SK-N-SH treated with all-trans-retinoic acid at 6 μM for 48 hours (cell line): ENCODE measurements at regions not wholly inside any gene's neighbourhood (a gene's known extent, or its start where the extent isn't known, plus 50 kb on each side); places are given as distances from the start of the nearest gene placed in this dataset.
"Not testable (repeated sequence)": the region's sequence is repeated elsewhere in the genome, so short reads cannot be mapped to it uniquely, and the experiment has no call there.

Experiments
- ESRRG ChIP-seq: fragments of 250-450 bp; sonication (Bioruptor Pico); IDR thresholded peaks from 2 replicates; pipeline ENCODE4 v1.6.1; 2021; ENCODE audit warnings: mild to moderate bottlenecking
- PPARA ChIP-seq: fragments of 250-450 bp; sonication (Bioruptor Pico); IDR thresholded peaks from 2 replicates; pipeline ENCODE4 v1.5.0; 2020; ENCODE audit warnings: mild to moderate bottlenecking, borderline replicate concordance
- ZFP30 ChIP-seq: fragments of 450-650 bp; formaldehyde crosslinking; IDR thresholded peaks from 2 replicates; pipeline ENCODE4 v1.5.0; 2022; ENCODE audit warnings: mild to moderate bottlenecking, moderate library complexity
- ZNF565 ChIP-seq: fragments of 450-650 bp; formaldehyde crosslinking; conservative IDR thresholded peaks from 2 replicates; pipeline ENCODE4 v1.5.0; 2020; ENCODE audit warnings: low read depth, mild to moderate bottlenecking, moderate library complexity
- ZNF8 ChIP-seq: fragments of 450-650 bp; formaldehyde crosslinking; IDR thresholded peaks from 2 replicates; pipeline ENCODE4 v1.5.0; 2020; ENCODE audit warnings: mild to moderate bottlenecking, moderate library complexity
- TF ChIP-seq, protein P1 (sequence below): fragments of 250-450 bp; sonication (Bioruptor Pico); IDR thresholded peaks from 2 replicates; pipeline ENCODE4 v1.5.1; 2020; ENCODE audit warnings: low read depth, mild to moderate bottlenecking, moderate library complexity
- TF ChIP-seq, protein P2 (sequence below): fragments of 250-450 bp; sonication (Bioruptor Pico); IDR thresholded peaks from 2 replicates; pipeline ENCODE4 v1.5.1; 2021; ENCODE audit warnings: mild to moderate bottlenecking, moderate library complexity
- TF ChIP-seq, protein P3 (sequence below): fragments of 250-450 bp; sonication (Bioruptor Pico); IDR thresholded peaks from 2 replicates; pipeline ENCODE4 v1.8.0; 2020; ENCODE audit warnings: mild to moderate bottlenecking, moderate library complexity, borderline replicate concordance

DNA sequence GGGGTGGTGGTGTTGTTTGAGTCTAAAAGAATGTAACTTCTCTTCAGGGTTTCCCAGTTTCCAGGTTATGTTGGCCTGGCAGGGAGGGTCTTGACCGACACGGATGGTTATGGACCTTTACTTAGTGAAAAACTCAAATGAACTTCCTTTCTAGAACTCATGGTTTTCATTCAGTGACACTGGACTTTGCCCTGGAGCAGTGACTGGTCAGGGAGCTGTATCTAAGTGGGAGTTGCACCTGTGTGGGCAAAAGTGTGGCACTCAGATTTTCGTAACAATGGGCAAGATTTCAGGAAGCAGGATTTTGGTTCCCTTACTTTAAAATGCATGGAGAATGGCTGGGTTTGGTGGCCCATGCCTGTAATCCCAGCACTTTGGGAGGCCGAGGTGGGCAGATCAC, 67.8 kb downstream of the SRGAP2 start:
- TF ChIP-seq, protein P1, sequence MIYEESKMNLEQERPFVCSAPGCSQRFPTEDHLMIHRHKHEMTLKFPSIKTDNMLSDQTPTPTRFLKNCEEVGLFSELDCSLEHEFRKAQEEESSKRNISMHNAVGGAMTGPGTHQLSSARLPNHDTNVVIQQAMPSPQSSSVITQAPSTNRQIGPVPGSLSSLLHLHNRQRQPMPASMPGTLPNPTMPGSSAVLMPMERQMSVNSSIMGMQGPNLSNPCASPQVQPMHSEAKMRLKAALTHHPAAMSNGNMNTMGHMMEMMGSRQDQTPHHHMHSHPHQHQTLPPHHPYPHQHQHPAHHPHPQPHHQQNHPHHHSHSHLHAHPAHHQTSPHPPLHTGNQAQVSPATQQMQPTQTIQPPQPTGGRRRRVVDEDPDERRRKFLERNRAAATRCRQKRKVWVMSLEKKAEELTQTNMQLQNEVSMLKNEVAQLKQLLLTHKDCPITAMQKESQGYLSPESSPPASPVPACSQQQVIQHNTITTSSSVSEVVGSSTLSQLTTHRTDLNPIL (CRISPR knock-in tag): not testable (repeated sequence)
- TF ChIP-seq, protein P2, sequence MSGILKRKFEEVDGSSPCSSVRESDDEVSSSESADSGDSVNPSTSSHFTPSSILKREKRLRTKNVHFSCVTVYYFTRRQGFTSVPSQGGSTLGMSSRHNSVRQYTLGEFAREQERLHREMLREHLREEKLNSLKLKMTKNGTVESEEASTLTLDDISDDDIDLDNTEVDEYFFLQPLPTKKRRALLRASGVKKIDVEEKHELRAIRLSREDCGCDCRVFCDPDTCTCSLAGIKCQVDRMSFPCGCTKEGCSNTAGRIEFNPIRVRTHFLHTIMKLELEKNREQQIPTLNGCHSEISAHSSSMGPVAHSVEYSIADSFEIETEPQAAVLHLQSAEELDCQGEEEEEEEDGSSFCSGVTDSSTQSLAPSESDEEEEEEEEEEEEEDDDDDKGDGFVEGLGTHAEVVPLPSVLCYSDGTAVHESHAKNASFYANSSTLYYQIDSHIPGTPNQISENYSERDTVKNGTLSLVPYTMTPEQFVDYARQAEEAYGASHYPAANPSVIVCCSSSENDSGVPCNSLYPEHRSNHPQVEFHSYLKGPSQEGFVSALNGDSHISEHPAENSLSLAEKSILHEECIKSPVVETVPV: not testable (repeated sequence)
- not testable (repeated sequence) for TF ChIP-seq ZNF565 (CRISPR knock-in tag); ZNF8; ESRRG; PPARA (CRISPR knock-in tag); ZFP30
- TF ChIP-seq, protein P3, sequence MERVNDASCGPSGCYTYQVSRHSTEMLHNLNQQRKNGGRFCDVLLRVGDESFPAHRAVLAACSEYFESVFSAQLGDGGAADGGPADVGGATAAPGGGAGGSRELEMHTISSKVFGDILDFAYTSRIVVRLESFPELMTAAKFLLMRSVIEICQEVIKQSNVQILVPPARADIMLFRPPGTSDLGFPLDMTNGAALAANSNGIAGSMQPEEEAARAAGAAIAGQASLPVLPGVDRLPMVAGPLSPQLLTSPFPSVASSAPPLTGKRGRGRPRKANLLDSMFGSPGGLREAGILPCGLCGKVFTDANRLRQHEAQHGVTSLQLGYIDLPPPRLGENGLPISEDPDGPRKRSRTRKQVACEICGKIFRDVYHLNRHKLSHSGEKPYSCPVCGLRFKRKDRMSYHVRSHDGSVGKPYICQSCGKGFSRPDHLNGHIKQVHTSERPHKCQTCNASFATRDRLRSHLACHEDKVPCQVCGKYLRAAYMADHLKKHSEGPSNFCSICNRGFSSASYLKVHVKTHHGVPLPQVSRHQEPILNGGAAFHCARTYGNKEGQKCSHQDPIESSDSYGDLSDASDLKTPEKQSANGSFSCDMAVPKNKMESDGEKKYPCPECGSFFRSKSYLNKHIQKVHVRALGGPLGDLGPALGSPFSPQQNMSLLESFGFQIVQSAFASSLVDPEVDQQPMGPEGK (CRISPR knock-in tag): not testable (repeated sequence)
